Right cardiac atrium (tissue), 5 donors: ENCODE measurements at regions not wholly inside any gene's neighbourhood (a gene's known extent, or its start where the extent isn't known, plus 50 kb on each side); places are given as distances from the start of the nearest gene placed in this dataset.

ENCODE experiments used
- ATAC-seq, 2 donors: fragments of 200-7000 bp; cut with Tn5 transposase; one replicate each; pipeline versions ENCODE4 v1.8.0 to v1.9.1; 2020; ENCODE audit warnings: moderate library complexity in 2 of 2, mild to moderate bottlenecking in 1 of 2
- DNase-seq, 3 donors: peaks; one replicate each; pipeline ENCODE4 v3.0.0-alpha.2; 2020
- H3K27ac ChIP-seq: one replicate; pipeline ENCODE4 v1.5.1; 2013; ENCODE audit warnings: mild to moderate bottlenecking, low read length, control low read depth, moderate library complexity
- H3K27me3 ChIP-seq: one replicate; pipeline ENCODE4 v1.6.1; 2013; ENCODE audit not compliant: control insufficient read depth, insufficient read depth
- H3K4me1 ChIP-seq: one replicate; pipeline ENCODE4 v1.6.1; 2013; ENCODE audit warnings: low read length; ENCODE audit not compliant: control insufficient read depth, insufficient read depth
- H3K4me3 ChIP-seq: one replicate; pipeline ENCODE4 v1.5.1; 2013; ENCODE audit warnings: low read length, control low read depth
- H3K9me3 ChIP-seq: one replicate; pipeline ENCODE4 v1.6.1; 2013; ENCODE audit warnings: low read length; ENCODE audit not compliant: control insufficient read depth
- WGBS: extraction: QIAGEN DNeasy Blood & Tissue Kit; methylation state at CpG from one replicate; pipeline ENCODE4 v1.1.7; 2013; 5-methylcytosine and 5-hydroxymethylcytosine counted together
- intact Hi-C, 4 donors: fragments of 100-400 bp; cut with DNase I; formaldehyde crosslinking; loops; one replicate each; pipeline versions ENCODE4 v1.11.0 to v1.14.0; 2022 to 2023
- donor health status: healthy with polysubstance abuse.
- donor health status: DM: no; HTN: yes; CAD: no.
- donor health status: DM: no; HTN: no; CAD: no.
- donor health status: DM: no; HTN: yes; CAD: no; lungs with severe emphysema.
- donor health status: DM: yes; HTN: yes; CAD: no.

- H3K27ac ChIP-seq = no peak overlapping the region
- no peaks in the 10 kb centered on the region for H3K9me3 ChIP-seq
- no peak overlapping the region for H3K4me3 ChIP-seq
- H3K27me3 ChIP-seq = no peaks in the 10 kb centered on the region
- 39% methylated on average over 6 of the region's 6 CpGs for WGBS
- H3K4me1 ChIP-seq = no peaks in the 10 kb centered on the region
- DNase-seq (no peak), ATAC-seq (no peak)
- intact Hi-C loops = no loop called here
Measured at GRCh38 chr9:28024676-28025075, 451.4 kb upstream of the C9orf72 start.

DNA sequence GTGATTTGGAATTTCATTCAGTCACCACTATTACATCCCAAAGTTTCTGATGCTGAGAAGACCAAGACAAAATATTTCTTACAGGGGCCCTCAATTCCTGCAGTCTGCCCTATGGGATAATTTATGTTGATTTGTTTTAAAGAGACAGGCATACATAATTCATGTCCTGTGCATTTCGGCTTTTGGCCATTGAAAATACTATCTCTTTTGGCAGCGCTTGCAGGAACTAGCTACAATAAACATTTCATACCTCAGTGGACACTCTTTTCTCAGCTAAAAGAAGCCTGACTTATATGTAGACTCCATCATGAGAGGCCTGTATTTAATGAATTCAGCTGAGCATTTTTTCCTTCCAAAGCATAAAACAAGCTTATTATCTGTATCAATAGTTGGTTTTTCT lies 451.9 kb upstream of the C9orf72 start:
- DNase-seq (no peak), ATAC-seq (no peak)
- no peaks in the 10 kb centered on the region for H3K27me3 ChIP-seq
- no peak overlapping the region for H3K27ac ChIP-seq
- WGBS = 47% methylated on average over 2 of the region's 2 CpGs
- H3K4me1 ChIP-seq = no peaks in the 10 kb centered on the region
- H3K4me3 ChIP-seq = no peak overlapping the region
- intact Hi-C loops = no loop called here
- H3K9me3 ChIP-seq = no peaks in the 10 kb centered on the region

DNA sequence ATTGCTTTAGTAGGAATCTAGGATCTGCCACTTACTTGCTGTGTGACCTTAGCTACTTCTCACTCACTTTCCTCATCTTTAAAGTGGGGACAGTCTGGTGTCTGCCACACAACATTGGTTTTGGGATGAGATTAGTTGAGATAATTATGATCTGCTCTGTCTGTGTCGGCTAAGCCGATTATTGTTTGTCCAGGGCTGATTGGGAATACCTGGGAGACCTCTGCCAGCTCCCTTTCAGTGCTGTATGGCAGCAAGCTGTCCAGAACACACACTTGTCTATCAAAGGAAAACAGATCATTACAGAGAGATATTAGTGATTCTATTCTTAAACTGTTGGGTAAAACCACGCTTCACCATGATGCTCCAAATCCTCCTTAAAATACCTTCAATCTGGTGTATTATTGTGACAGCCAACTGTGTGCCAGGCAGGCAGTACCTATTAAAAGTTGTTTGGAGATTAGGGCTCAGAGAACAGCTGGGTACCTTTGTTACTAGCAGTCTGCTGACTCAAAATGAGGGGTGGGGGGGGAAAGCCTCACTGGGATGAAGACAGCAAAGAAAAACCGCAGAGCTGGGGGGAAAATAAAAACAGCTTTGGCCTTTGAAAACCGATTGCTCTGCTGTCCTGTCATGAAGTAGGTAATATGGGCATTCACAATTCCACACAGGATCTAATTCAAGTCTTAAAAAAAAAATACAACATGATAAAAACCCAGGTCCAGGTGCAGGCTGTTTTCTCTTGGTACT lies 458.4 kb upstream of the C9orf72 start:
- no peaks in the 10 kb centered on the region for H3K27me3 ChIP-seq
- no peak for DNase-seq
- WGBS = 76% methylated on average over 5 of the region's 5 CpGs
- intact Hi-C loops = no loop called here
- H3K9me3 ChIP-seq = no peaks in the 10 kb centered on the region
- H3K4me3 ChIP-seq = no peak overlapping the region
- no peak for ATAC-seq
- H3K4me1 ChIP-seq = no peaks in the 10 kb centered on the region
- H3K27ac ChIP-seq = no peak overlapping the region

DNA sequence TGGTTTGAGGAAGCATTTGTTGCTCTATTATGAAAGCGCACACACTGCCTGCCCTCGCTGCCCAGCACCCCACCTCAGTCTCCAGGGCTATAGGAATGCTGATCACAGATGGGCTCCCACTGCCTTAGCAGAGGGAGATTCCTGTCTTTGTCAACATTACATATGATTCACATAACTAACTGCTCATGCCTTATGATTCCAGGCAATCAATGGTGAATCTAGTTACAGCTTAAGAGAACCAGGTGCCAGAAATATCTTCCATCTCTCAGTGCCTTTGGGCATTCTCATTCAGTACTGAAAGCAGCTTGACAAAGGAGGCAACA lies 458.9 kb upstream of the C9orf72 start:
- DNase-seq (no peak), ATAC-seq (no peak)
- intact Hi-C loops = no loop called here
- no peaks in the 10 kb centered on the region for H3K4me1 ChIP-seq
- H3K4me3 ChIP-seq = no peak overlapping the region
- no peaks in the 10 kb centered on the region for H3K9me3 ChIP-seq
- 89% methylated on average over 2 of the region's 2 CpGs for WGBS
- H3K27me3 ChIP-seq = no peaks in the 10 kb centered on the region
- no peak overlapping the region for H3K27ac ChIP-seq

GRCh38 chr9:28034242-28034641 lies 461.0 kb upstream of the C9orf72 start:
- DNase-seq = no peak
- intact Hi-C loops = no loop called here
- Histone ChIP-seq H3K4me3 (no peak overlapping the region), H3K4me1 (no peaks in the 10 kb centered on the region), H3K27me3 (no peaks in the 10 kb centered on the region), H3K9me3 (no peaks in the 10 kb centered on the region), H3K27ac (no peak overlapping the region)
- 57% methylated on average over 6 of the region's 6 CpGs for WGBS
- ATAC-seq = no peak

- Histone ChIP-seq H3K27ac (no peak overlapping the region), H3K9me3 (no peaks in the 10 kb centered on the region), H3K27me3 (no peaks in the 10 kb centered on the region), H3K4me3 (no peak overlapping the region), H3K4me1 (no peaks in the 10 kb centered on the region)
- DNase-seq = no peak
- WGBS = 55% methylated on average over 1 of the region's 1 CpG
- intact Hi-C loops = no loop called here
- no peak for ATAC-seq
Measured at GRCh38 chr9:28037968-28038367, 464.7 kb upstream of the C9orf72 start.

DNA sequence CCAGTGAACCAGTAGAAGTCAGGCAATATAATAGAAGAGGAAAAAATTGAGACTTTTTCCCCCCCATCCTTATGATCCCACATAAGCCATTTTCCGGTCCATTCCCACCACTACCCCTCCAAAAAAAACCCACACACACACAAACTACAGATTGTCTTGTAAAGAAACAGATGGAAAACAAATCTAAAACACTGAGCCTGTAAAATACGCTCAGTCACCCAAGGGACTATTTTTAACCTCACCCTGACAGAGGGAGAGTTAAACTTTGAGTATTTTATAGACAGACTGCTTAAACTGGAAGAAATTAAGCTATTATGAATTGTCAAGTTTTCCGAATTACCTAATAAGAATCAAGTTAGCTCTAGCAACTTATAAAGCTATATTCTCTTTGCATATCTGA lies 471.8 kb upstream of the C9orf72 start:
- H3K9me3 ChIP-seq = no peaks in the 10 kb centered on the region
- no peak overlapping the region for H3K4me3 ChIP-seq
- DNase-seq (no peak), ATAC-seq (no peak)
- intact Hi-C loops = no loop called here
- no peaks in the 10 kb centered on the region for H3K4me1 ChIP-seq
- WGBS = 73% methylated on average over 3 of the region's 3 CpGs
- H3K27ac ChIP-seq = no peak overlapping the region
- no peaks in the 10 kb centered on the region for H3K27me3 ChIP-seq

- DNase-seq (no peak), ATAC-seq (no peak)
- Histone ChIP-seq H3K4me1 (no peaks in the 10 kb centered on the region), H3K27ac (no peak overlapping the region), H3K27me3 (no peaks in the 10 kb centered on the region), H3K4me3 (no peak overlapping the region), H3K9me3 (no peaks in the 10 kb centered on the region)
- intact Hi-C loops = loop anchor here in 1 of 4 donors (10.0 kb wide), 1 partner anchor 55 kb away; no protein-coding TSS in a partner anchor
Measured at GRCh38 chr9:28050046-28050445, 476.8 kb upstream of the C9orf72 start.

DNA sequence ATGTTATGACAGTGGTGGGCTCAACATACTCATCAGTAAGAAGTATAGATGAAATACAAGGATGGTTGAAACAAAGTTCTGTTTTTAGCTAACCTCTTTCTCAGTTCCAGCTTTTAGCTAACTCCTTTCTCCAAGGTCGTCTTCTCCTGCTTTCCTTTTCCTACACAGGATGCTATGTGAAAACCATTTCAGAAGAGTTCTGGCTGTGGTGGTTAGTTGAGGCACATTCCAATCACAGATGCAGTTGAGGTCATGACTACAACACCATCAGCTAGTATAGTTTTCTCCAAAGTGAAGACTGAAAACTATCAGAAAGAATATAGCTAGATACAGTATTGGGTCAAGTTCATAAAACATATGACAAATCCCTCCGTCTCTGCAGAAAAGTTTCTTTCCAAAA lies 477.7 kb upstream of the C9orf72 start:
- 71% methylated on average over 2 of the region's 2 CpGs for WGBS
- DNase-seq (no peak), ATAC-seq (no peak)
- no peaks in the 10 kb centered on the region for H3K4me1 ChIP-seq
- intact Hi-C loops = loop anchor here in 1 of 4 donors (10.0 kb wide), 1 partner anchor 56 kb away; no protein-coding TSS in a partner anchor
- H3K9me3 ChIP-seq = no peaks in the 10 kb centered on the region
- H3K4me3 ChIP-seq = no peak overlapping the region
- H3K27ac ChIP-seq = no peak overlapping the region
- no peaks in the 10 kb centered on the region for H3K27me3 ChIP-seq

DNA sequence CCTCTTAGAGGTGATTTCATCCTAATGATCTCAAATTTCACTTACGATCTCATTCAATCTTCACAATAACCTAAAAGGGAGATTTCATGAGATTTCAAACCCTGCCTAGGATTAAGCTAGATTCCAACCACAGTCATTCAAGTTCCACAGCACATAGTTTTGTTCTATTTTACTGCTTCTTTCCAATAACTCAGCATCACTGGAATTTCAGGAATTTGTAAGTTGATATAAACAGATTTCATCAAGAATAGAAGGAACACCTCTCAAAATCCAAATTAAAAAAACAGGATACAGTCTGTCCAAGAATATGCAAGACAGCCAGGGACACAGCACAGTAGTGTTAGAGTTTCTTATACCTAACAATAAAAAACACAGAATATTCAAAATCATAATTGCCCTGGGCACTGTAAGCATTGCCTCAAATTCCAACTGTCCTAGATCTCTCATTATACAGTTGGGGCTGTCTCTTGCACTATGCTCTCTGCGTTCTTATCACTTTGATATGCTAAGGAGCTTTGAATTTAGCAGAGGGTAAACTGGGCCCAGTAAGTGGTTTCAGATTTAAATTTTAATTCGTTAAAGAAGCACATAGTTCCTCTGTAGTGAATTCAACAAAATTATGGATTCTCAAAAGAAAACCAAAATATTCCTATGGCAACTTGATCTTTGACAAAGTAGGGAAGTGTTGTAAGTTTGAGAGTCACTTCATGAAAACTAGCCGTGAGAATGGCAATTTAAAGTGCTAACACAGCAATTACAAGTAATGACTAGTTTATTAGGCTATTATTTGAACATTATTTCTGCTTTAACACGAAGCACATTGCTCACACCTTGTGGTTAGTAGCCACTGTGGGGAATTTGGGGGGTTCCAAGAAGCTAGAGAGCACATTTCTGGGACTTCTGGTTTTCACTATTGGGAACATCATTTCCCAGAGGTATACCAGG lies 478.6 kb upstream of the C9orf72 start:
- Histone ChIP-seq H3K27ac (no peak overlapping the region), H3K4me3 (no peak overlapping the region), H3K9me3 (no peaks in the 10 kb centered on the region), H3K27me3 (no peaks in the 10 kb centered on the region), H3K4me1 (no peaks in the 10 kb centered on the region)
- DNase-seq = no peak
- ATAC-seq = no peak
- 58% methylated on average over 5 of the region's 5 CpGs for WGBS
- intact Hi-C loops = loop anchor here in 1 of 4 donors (10.0 kb wide), 1 partner anchor 57 kb away; no protein-coding TSS in a partner anchor

DNA sequence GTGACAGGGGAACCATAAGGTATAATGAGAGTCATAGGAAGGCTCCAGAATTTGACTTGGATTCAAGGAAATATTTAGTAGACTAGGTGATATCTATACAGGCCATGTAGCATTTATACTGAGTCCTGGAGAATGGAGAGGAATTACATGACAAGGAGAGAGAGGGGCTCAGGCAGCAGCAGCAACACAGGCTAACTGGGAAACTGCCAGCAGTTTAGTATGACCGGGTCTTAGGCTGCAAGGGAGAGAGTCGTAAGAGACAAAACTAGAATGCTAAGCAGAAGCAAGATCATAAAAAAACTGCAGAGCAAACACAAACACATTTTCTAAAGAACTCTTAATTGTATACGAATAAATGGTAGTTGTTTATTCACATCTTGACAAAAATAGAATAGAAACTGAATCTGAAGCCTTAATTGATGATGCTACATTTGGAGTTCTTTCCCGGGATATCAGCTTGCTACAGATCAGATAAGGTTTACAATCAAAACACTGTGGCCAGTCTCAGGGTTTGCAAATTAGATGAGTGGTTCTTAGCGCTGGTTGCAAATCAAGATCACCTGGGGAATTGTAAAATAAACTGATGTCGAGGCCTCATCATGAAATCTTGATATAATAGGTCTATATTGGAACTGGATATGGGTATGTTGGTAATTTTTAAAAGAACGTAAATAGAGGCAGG lies 480.0 kb upstream of the C9orf72 start:
- Histone ChIP-seq H3K4me3 (no peak overlapping the region), H3K4me1 (no peaks in the 10 kb centered on the region), H3K27me3 (no peaks in the 10 kb centered on the region), H3K9me3 (no peaks in the 10 kb centered on the region), H3K27ac (no peak overlapping the region)
- ATAC-seq (no peak), DNase-seq (no peak)
- WGBS = 59% methylated on average over 7 of the region's 7 CpGs
- intact Hi-C loops = loop anchor here in 1 of 4 donors (10.0 kb wide), 1 partner anchor 58 kb away; no protein-coding TSS in a partner anchor
